ENCODE measurements at regions not wholly inside any gene's neighbourhood (a gene's known extent, or its start where the extent isn't known, plus 50 kb on each side); places are given as distances from the start of the nearest gene placed in this dataset.

DNA sequence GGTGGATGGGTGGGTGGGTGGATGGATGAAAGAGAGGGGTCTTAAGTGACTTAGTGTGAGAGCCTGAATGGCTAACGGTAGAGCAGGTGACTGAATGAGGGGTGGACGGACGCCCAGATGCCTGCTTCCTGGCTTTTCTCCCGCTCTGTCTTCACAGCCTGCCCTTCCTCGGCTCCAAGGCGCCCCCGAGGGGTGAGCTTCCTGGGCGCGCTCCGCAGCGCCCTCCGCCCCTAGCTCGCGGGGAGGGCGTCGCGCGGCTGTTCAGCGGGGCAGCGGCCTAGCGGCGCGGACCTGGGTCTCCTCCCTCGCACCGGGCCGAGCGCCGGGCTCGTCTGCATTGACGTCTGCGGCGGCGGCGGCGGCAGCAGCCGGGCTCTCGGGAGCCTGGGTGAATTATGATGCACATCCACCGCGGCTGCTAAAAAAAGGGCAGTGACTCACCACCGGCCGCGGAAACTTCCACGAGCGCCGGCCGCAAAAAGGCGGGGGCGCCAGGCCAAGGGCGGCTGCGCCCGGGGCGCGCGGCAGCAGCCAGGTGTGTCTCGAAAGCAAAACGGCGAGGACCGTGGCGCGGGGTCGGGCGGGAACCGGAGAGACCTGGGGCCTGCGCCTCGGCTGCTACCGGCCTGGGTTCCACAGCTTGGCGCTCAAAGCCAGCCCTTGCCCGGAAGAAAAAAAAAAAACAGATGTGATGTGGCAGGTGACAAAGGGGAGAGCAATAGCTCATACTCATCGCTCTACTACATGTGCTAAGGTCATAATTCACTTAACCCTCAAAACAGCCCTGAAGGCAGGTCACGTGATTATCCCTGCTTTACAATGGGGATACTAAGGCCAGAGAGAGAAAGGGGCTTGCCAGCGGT, 143.0 kb upstream of the ADRA1B start:
- no peaks in the 10 kb centered on the region for H4K20me1 ChIP-seq (ENCODE audit: insufficient read depth)
- peak overlapping the region; percentile 62 for H3K27ac ChIP-seq
- no peaks in the 10 kb centered on the region for H3K36me3 ChIP-seq (ENCODE audit: insufficient read depth)
- peak overlapping the region; percentile 66 for H2AFZ ChIP-seq (ENCODE audit: low read depth)
- H3K4me1 ChIP-seq (ENCODE audit: low read depth, poor library complexity, severe bottlenecking), result peaks cover 4% of the 10 kb centered on the region
- H3K27me3 ChIP-seq (ENCODE audit: insufficient read depth, low read depth), result no peaks in the 10 kb centered on the region
- H3K79me2 ChIP-seq (ENCODE audit: insufficient read depth, low read depth), result no peaks in the 10 kb centered on the region
- H3K4me2 ChIP-seq, result peak overlapping the region; percentile 42; the same call in 1 of the 2 replicates
- no peak overlapping the region for H3K4me3 ChIP-seq (IDR thresholded peaks at IDR 0.05; ENCODE audit: insufficient read depth, low read depth, low read length)
- TF ChIP-seq, protein P1, sequence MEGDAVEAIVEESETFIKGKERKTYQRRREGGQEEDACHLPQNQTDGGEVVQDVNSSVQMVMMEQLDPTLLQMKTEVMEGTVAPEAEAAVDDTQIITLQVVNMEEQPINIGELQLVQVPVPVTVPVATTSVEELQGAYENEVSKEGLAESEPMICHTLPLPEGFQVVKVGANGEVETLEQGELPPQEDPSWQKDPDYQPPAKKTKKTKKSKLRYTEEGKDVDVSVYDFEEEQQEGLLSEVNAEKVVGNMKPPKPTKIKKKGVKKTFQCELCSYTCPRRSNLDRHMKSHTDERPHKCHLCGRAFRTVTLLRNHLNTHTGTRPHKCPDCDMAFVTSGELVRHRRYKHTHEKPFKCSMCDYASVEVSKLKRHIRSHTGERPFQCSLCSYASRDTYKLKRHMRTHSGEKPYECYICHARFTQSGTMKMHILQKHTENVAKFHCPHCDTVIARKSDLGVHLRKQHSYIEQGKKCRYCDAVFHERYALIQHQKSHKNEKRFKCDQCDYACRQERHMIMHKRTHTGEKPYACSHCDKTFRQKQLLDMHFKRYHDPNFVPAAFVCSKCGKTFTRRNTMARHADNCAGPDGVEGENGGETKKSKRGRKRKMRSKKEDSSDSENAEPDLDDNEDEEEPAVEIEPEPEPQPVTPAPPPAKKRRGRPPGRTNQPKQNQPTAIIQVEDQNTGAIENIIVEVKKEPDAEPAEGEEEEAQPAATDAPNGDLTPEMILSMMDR (conservative IDR thresholded peaks at IDR 0.05; ENCODE audit: low read depth, low read length), result no peak
- H3K9ac ChIP-seq, result peak overlapping the region; percentile 57; the same call in 1 of the 2 replicates

DNA sequence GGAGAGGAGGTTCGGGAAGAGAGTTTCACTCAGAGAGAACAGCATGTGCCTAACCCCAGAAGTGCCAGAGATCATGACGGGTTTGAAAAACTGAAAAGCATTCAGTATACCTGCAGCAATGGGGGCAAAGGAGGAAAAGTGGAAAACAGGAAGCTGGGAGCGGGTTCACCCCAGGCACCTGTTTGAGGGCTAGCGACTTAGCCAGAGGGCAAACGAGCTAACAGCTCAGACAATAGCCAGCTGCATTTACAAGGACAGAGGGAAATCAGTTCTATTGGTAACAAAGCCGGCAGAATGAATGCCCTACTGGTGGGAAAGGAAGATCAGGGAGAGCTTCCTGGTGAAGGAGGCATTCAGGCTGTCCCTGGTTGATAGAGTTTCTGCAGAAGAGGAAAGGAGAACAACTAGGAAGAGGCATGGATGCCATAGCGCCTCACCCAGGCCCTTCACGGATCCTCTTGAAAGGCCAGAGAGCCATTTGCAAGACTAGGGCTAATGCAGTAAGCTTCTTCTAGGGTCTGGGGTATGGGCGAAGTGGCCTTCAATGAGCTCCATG, 141.7 kb upstream of the ADRA1B start:
- H3K36me3 ChIP-seq (ENCODE audit: insufficient read depth), result no peaks in the 10 kb centered on the region
- H4K20me1 ChIP-seq (ENCODE audit: insufficient read depth), result no peaks in the 10 kb centered on the region
- H3K4me1 ChIP-seq (ENCODE audit: low read depth, poor library complexity, severe bottlenecking), result peaks cover 4% of the 10 kb centered on the region
- TF ChIP-seq, protein P1 (conservative IDR thresholded peaks at IDR 0.05; ENCODE audit: low read depth, low read length), result no peak
- H3K4me2 ChIP-seq, result no peak overlapping the region
- no peak overlapping the region for H3K4me3 ChIP-seq (IDR thresholded peaks at IDR 0.05; ENCODE audit: insufficient read depth, low read depth, low read length)
- no peak overlapping the region for H2AFZ ChIP-seq (ENCODE audit: low read depth)
- no peaks in the 10 kb centered on the region for H3K79me2 ChIP-seq (ENCODE audit: insufficient read depth, low read depth)
- no peak overlapping the region for H3K27ac ChIP-seq
- no peaks in the 10 kb centered on the region for H3K27me3 ChIP-seq (ENCODE audit: insufficient read depth, low read depth)
- no peak overlapping the region for H3K9ac ChIP-seq

- H3K79me2 ChIP-seq (ENCODE audit: insufficient read depth, low read depth), result no peaks in the 10 kb centered on the region
- no peaks in the 10 kb centered on the region for H3K27me3 ChIP-seq (ENCODE audit: insufficient read depth, low read depth)
- peaks cover 4% of the 10 kb centered on the region for H3K4me1 ChIP-seq (ENCODE audit: low read depth, poor library complexity, severe bottlenecking)
- TF ChIP-seq, protein P1 (conservative IDR thresholded peaks at IDR 0.05; ENCODE audit: low read depth, low read length), result no peak
- H3K9ac ChIP-seq, result no peak overlapping the region
- no peaks in the 10 kb centered on the region for H3K36me3 ChIP-seq (ENCODE audit: insufficient read depth)
- H4K20me1 ChIP-seq (ENCODE audit: insufficient read depth), result no peaks in the 10 kb centered on the region
- H2AFZ ChIP-seq (ENCODE audit: low read depth), result no peak overlapping the region
- no peak overlapping the region for H3K27ac ChIP-seq
- no peak overlapping the region for H3K4me2 ChIP-seq
- no peak overlapping the region for H3K4me3 ChIP-seq (IDR thresholded peaks at IDR 0.05; ENCODE audit: insufficient read depth, low read depth, low read length)
These were observed 140.4 kb upstream of the ADRA1B start for GRCh38 chr5:159775890-159776289.

DNA sequence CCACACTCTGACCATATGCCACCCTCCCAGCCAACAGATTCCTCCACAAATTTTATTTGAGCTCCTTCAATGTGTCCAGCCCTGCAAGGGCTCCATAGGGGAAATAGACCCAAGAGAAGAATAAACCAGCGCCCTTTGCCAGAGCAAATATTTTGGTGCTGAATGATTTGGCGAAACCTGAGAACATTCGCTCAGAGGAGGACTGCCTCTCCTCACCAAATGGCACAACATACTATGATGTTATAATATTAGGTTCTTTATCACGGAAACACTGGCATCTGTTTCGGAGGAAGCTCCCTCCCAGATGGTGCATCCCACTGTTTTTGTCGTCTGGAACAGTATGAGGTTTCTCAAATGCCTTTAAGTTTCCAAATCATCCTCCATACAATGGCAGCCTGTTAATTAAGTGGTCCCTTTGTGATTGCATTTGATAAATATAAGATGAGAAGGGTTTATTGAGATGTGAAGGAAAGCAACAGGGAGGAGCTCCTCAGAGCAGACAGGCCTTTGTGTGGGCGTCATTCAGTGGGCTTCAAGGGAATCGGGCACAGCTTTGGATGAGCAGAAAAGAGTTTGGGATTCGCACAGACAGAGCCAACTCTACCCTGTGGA, 139.1 kb upstream of the ADRA1B start:
- H3K4me3 ChIP-seq (IDR thresholded peaks at IDR 0.05; ENCODE audit: insufficient read depth, low read depth, low read length), result no peak overlapping the region
- no peaks in the 10 kb centered on the region for H4K20me1 ChIP-seq (ENCODE audit: insufficient read depth)
- TF ChIP-seq, protein P1 (conservative IDR thresholded peaks at IDR 0.05; ENCODE audit: low read depth, low read length), result no peak
- no peak overlapping the region for H3K27ac ChIP-seq
- H3K36me3 ChIP-seq (ENCODE audit: insufficient read depth), result no peaks in the 10 kb centered on the region
- H3K4me1 ChIP-seq (ENCODE audit: low read depth, poor library complexity, severe bottlenecking), result peaks cover 4% of the 10 kb centered on the region
- H3K79me2 ChIP-seq (ENCODE audit: insufficient read depth, low read depth), result no peaks in the 10 kb centered on the region
- H2AFZ ChIP-seq (ENCODE audit: low read depth), result no peak overlapping the region
- no peak overlapping the region for H3K4me2 ChIP-seq
- no peaks in the 10 kb centered on the region for H3K27me3 ChIP-seq (ENCODE audit: insufficient read depth, low read depth)
- no peak overlapping the region for H3K9ac ChIP-seq

Data from KMS-11 (cell line).